HepG2 (cell line): ENCODE measurements at regions not wholly inside any gene's neighbourhood (a gene's known extent, or its start where the extent isn't known, plus 50 kb on each side); places are given as distances from the start of the nearest gene placed in this dataset.

Source experiments
- ATAC-seq: fragments of 200-7000 bp; cut with Tn5 transposase; 3 replicates; pipeline ENCODE4 v1.9.1; 2020; ENCODE audit warnings: mild to moderate bottlenecking, moderate library complexity
- BruUV-seq: library from RNA; stranded (reverse); fragments of 400-500 nt; replicated peaks from 2 replicates; lab custom pipeline; 2021; lab: Mats Ljungman, UMichigan
- CTCF ChIA-PET: fragments of 300-600 bp; formaldehyde crosslinking; extraction: SDS; loops from one replicate; lab custom pipeline; 2021; ENCODE audit warnings: low total read pairs, inconsistent platforms, low intra/inter-chr PET ratio; lab: Yijun Ruan, JAX
- POLR2A ChIA-PET: fragments of 350-600 bp; sonication (Branson Sonifier 250); formaldehyde crosslinking; loops from one replicate; lab custom pipeline; 2020; ENCODE audit warnings: antibody characterized with exemption, inconsistent platforms; lab: Yijun Ruan, JAX
- DNase-seq: peaks from one replicate; pipeline ENCODE4 v3.0.0-alpha.2; 2015; ENCODE audit warnings: low spot score
- FAIRE-seq: peaks from 3 replicates; lab custom pipeline; 2011; peaks lifted over from hg19 to GRCh38; lab: Jason Lieb, UNC
- H2AFZ ChIP-seq: one replicate; pipeline ENCODE4 v1.6.1; 2011; ENCODE audit warnings: low read length, inconsistent platforms
- H3K27ac ChIP-seq: fragments of 300-600 bp; 3 replicates; pipeline ENCODE4 v1.8.0; 2011; ENCODE audit warnings: mixed run types, mild to moderate bottlenecking, mixed read lengths, low read length, inconsistent platforms; ENCODE audit not compliant: insufficient read depth; ENCODE audit errors: extremely low read length
- H3K27me3 ChIP-seq, 2 experiments: fragments of 200-600 bp in 1 of 2; 2 replicates in 1 of 2; 3 replicates in 1 of 2; pipeline versions ENCODE4 v1.6.0 to v1.8.0; 2011; ENCODE audit warnings: low read length in 2 of 2, mild to moderate bottlenecking in 2 of 2, moderate library complexity in 2 of 2, inconsistent platforms in 1 of 2; ENCODE audit not compliant: insufficient read depth in 2 of 2, control insufficient read depth in 1 of 2
- H3K36me3 ChIP-seq, 2 experiments: fragments of 200-600 bp in 1 of 2; replicated peaks in 1 of 2; 2 replicates in 1 of 2; 3 replicates in 1 of 2; pipeline versions ENCODE4 v1.5.1 to v1.8.0; 2011; ENCODE audit warnings: low read length in 2 of 2, inconsistent platforms in 1 of 2; ENCODE audit not compliant: insufficient read depth in 2 of 2, control insufficient read depth in 1 of 2
- H3K4me1 ChIP-seq: 2 replicates; pipeline ENCODE4 v1.5.1; 2012; ENCODE audit warnings: low read length, inconsistent platforms; ENCODE audit not compliant: insufficient read depth
- H3K4me2 ChIP-seq: 2 replicates; pipeline ENCODE4 v1.6.0; 2011; ENCODE audit warnings: low read depth, low read length, inconsistent platforms
- H3K4me3 ChIP-seq, 3 experiments: fragments of 200-600 bp in 1 of 3; sonication (generic), shearing (Covaris generic) in 1 of 3; replicated peaks in 1 of 3; 2 replicates each; pipeline ENCODE4 v1.5.1; 2011 to 2016; ENCODE audit warnings: low read length in 3 of 3, inconsistent platforms in 2 of 3, low read depth in 2 of 3, mild to moderate bottlenecking in 2 of 3, control low read depth in 1 of 3, mixed read lengths in 1 of 3; ENCODE audit not compliant: insufficient read depth in 1 of 3
- H3K79me2 ChIP-seq: one replicate; pipeline ENCODE4 v1.6.1; 2011; ENCODE audit warnings: low read length, inconsistent platforms; ENCODE audit not compliant: insufficient read depth
- H3K9ac ChIP-seq: 2 replicates; pipeline ENCODE4 v1.6.0; 2011; ENCODE audit warnings: mild to moderate bottlenecking, low read depth, low read length, inconsistent platforms; ENCODE audit not compliant: insufficient read depth
- H3K9me3 ChIP-seq: 2 replicates; pipeline ENCODE4 v1.5.1; 2012; ENCODE audit warnings: mild to moderate bottlenecking, low read length
- H4K20me1 ChIP-seq: 2 replicates; pipeline ENCODE4 v1.6.0; 2011; ENCODE audit warnings: inconsistent platforms, mild to moderate bottlenecking, low read length, moderate library complexity; ENCODE audit not compliant: insufficient read depth
- CENPX ChIP-seq: sonication (generic); formaldehyde crosslinking; IDR thresholded peaks from 2 replicates; pipeline ENCODE4 v1.9.0; 2021; ENCODE audit warnings: mild to moderate bottlenecking, missing genetic modification reagents, moderate library complexity
- CTCF ChIP-seq: sonication (generic); formaldehyde crosslinking; IDR thresholded peaks from 2 replicates; pipeline ENCODE4 v1.5.0; 2020; ENCODE audit warnings: mild to moderate bottlenecking, missing genetic modification reagents, moderate library complexity
- MXD1 ChIP-seq: sonication (generic); formaldehyde crosslinking; IDR thresholded peaks from 2 replicates; pipeline ENCODE4 v1.4.0; 2020; ENCODE audit warnings: mild to moderate bottlenecking, missing genetic modification reagents
- STAG1 ChIP-seq: sonication (generic); formaldehyde crosslinking; IDR thresholded peaks from 2 replicates; pipeline ENCODE4 v1.4.0; 2020; ENCODE audit warnings: missing genetic modification reagents
- WGBS: methylation state at CpG from one replicate; pipeline ENCODE4 v1.1.6; 2017; ENCODE audit warnings: low lambda C conversion rate; 5-methylcytosine and 5-hydroxymethylcytosine counted together
- in situ Hi-C: cut with HindIII; loops from 2 replicates; pipeline ENCODE4 v1.10.0; 2017; ENCODE audit warnings: low pct_unique_long_range_greater_than_20kb; ENCODE audit not compliant: extremely low pct_ligation_motif_present
- intact Hi-C: fragments of 100-400 bp; cut with micrococcal nuclease; formaldehyde crosslinking; loops from one replicate; pipeline ENCODE4 v1.10.0; 2022; ENCODE audit not compliant: unreplicated experiment
- TF ChIP-seq, protein P1 (sequence below): fragments of 450-650 bp; IDR thresholded peaks from 2 replicates; pipeline ENCODE4 v1.6.1; 2016

GRCh38 chr9:32701321-32702022, 66.0 kb upstream of the TAF1L start:
- no peaks in the 10 kb centered on the region for H3K36me3 ChIP-seq
- no peaks in the 10 kb centered on the region for H3K4me1 ChIP-seq
- no peak overlapping the region for H3K9ac ChIP-seq
- POLR2A ChIA-PET: no interaction called here
- H3K27me3 ChIP-seq: peaks cover 0 to 36% of the 10 kb centered on the region in 2 experiments; a peak in 2 of 5 replicates
- intact Hi-C loops: no loop called here
- DNase-seq: no peak
- no peaks in the 10 kb centered on the region for H3K79me2 ChIP-seq
- WGBS: 0% methylated on average over 5 of the region's 5 CpGs
- H2AFZ ChIP-seq: no peak overlapping the region
- FAIRE-seq: no peak
- H4K20me1 ChIP-seq: no peaks in the 10 kb centered on the region
- H3K4me2 ChIP-seq: no peak overlapping the region
- no peak overlapping the region for H3K4me3 ChIP-seq
- H3K27ac ChIP-seq: no peak overlapping the region
- TF ChIP-seq, protein P1, sequence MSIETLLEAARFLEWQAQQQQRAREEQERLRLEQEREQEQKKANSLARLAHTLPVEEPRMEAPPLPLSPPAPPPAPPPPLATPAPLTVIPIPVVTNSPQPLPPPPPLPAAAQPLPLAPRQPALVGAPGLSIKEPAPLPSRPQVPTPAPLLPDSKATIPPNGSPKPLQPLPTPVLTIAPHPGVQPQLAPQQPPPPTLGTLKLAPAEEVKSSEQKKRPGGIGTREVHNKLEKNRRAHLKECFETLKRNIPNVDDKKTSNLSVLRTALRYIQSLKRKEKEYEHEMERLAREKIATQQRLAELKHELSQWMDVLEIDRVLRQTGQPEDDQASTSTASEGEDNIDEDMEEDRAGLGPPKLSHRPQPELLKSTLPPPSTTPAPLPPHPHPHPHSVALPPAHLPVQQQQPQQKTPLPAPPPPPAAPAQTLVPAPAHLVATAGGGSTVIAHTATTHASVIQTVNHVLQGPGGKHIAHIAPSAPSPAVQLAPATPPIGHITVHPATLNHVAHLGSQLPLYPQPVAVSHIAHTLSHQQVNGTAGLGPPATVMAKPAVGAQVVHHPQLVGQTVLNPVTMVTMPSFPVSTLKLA: peak; percentile 90
- no peak for TF ChIP-seq MXD1 (CRISPR knock-in tag)
- TF ChIP-seq, all 625 proteins: peak for 1
- no TSS peak for BruUV-seq
- H3K9me3 ChIP-seq: no peaks in the 10 kb centered on the region
- no peak for ATAC-seq
- CTCF ChIA-PET: no interaction called here
- in situ Hi-C loops: no loop called here

GRCh38 chr9:32703635-32704034, 68.2 kb upstream of the TAF1L start:
- CTCF ChIA-PET: no interaction called here
- H3K9ac ChIP-seq: no peak overlapping the region
- BruUV-seq: no TSS peak
- DNase-seq (peak; percentile 5), FAIRE-seq (no peak), ATAC-seq (peak; percentile 83)
- WGBS: 0% methylated on average over 2 of the region's 2 CpGs
- no peak overlapping the region for H3K4me3 ChIP-seq
- TF ChIP-seq CTCF (CRISPR knock-in tag): peak; percentile 42
- TF ChIP-seq STAG1 (CRISPR knock-in tag): peak; percentile 17; the same call in 1 of the 2 replicates
- TF ChIP-seq CENPX (CRISPR knock-in tag): no peak
- POLR2A ChIA-PET: no interaction called here
- H3K4me1 ChIP-seq: no peaks in the 10 kb centered on the region
- H3K27ac ChIP-seq: no peak overlapping the region
- peaks cover 0 to 30% of the 10 kb centered on the region in 2 experiments; a peak in 2 of 5 replicates for H3K27me3 ChIP-seq
- H3K36me3 ChIP-seq: no peaks in the 10 kb centered on the region
- H3K9me3 ChIP-seq: no peaks in the 10 kb centered on the region
- no peak overlapping the region for H3K4me2 ChIP-seq
- H4K20me1 ChIP-seq: no peaks in the 10 kb centered on the region
- intact Hi-C loops (loop anchor here (1.0 kb wide), 1 partner anchor 114 kb away; no protein-coding TSS in a partner anchor), in situ Hi-C loops (no loop called here)
- no peak overlapping the region for H2AFZ ChIP-seq
- H3K79me2 ChIP-seq: no peaks in the 10 kb centered on the region
